Suppressor macrophage treated with lipopolysaccharide for 4 hours (primary cell): ENCODE measurements at regions not wholly inside any gene's neighbourhood (a gene's known extent, or its start where the extent isn't known, plus 50 kb on each side); places are given as distances from the start of the nearest gene placed in this dataset.
"Not testable (repeated sequence)": the region's sequence is repeated elsewhere in the genome, so short reads cannot be mapped to it uniquely, and the experiment has no call there.

Experiments
- DNase-seq: peaks from one replicate; pipeline ENCODE4 v3.0.0-alpha.2; 2020

- DNase-seq, result no peak
Observed at GRCh38 chr1:70827030-70827429, 220.6 kb downstream of the PTGER3 start.

- DNase-seq, result no peak
Observed at GRCh38 chr1:70828177-70828576, 219.4 kb downstream of the PTGER3 start.

- DNase-seq, result not testable (repeated sequence)
Observed at GRCh38 chr1:70834365-70834764, 213.3 kb downstream of the PTGER3 start.

GRCh38 chr1:70836456-70836855, 211.2 kb downstream of the PTGER3 start:
- no peak for DNase-seq

GRCh38 chr1:70840260-70840953, 207.2 kb downstream of the PTGER3 start:
- no peak for DNase-seq

GRCh38 chr1:70842562-70842961, 205.1 kb downstream of the PTGER3 start:
- DNase-seq, result no peak

- no peak for DNase-seq
Observed at GRCh38 chr1:70843452-70843851, 204.2 kb downstream of the PTGER3 start.

- DNase-seq, result no peak
Observed at GRCh38 chr1:70847013-70847412, 200.6 kb downstream of the PTGER3 start.

GRCh38 chr1:70855203-70855602, 192.4 kb downstream of the PTGER3 start:
- DNase-seq, result no peak

- DNase-seq, result peak; percentile 53
Observed at GRCh38 chr1:70856201-70856600, 191.4 kb downstream of the PTGER3 start.

- no peak for DNase-seq
Observed at GRCh38 chr1:70863239-70863638, 184.4 kb downstream of the PTGER3 start.

GRCh38 chr1:70864302-70864701, 183.3 kb downstream of the PTGER3 start:
- no peak for DNase-seq

- DNase-seq, result peak; percentile 19
Observed at GRCh38 chr1:70866542-70867264, 180.9 kb downstream of the PTGER3 start.

GRCh38 chr1:70871790-70872189, 175.8 kb downstream of the PTGER3 start:
- no peak for DNase-seq

- DNase-seq, result peak; percentile 17
Observed at GRCh38 chr1:70874063-70874462, 173.6 kb downstream of the PTGER3 start.

- no peak for DNase-seq
Observed at GRCh38 chr1:70874818-70875217, 172.8 kb downstream of the PTGER3 start.

- DNase-seq, result no peak
Observed at GRCh38 chr1:70877343-70877742, 170.3 kb downstream of the PTGER3 start.

- no peak for DNase-seq
Observed at GRCh38 chr1:70887936-70888335, 159.7 kb downstream of the PTGER3 start.

GRCh38 chr1:70888722-70889121, 158.9 kb downstream of the PTGER3 start:
- no peak for DNase-seq

GRCh38 chr1:70890408-70890807, 157.2 kb downstream of the PTGER3 start:
- no peak for DNase-seq

GRCh38 chr1:70891051-70891843, 156.4 kb downstream of the PTGER3 start:
- no peak for DNase-seq

- DNase-seq, result no peak
Observed at GRCh38 chr1:70892140-70892539, 155.5 kb downstream of the PTGER3 start.

GRCh38 chr1:70892930-70893329, 154.7 kb downstream of the PTGER3 start:
- DNase-seq, result peak; percentile 42

GRCh38 chr1:70893381-70893780, 154.2 kb downstream of the PTGER3 start:
- no peak for DNase-seq
